Head of caudate nucleus (tissue), 42 donors: ENCODE measurements at regions not wholly inside any gene's neighbourhood (a gene's known extent, or its start where the extent isn't known, plus 50 kb on each side); places are given as distances from the start of the nearest gene placed in this dataset.

Experiments
- DNase-seq, 42 donors: peaks; one replicate each; pipeline versions ENCODE4 v3.0.0 to v3.0.0-alpha.2; 2020 to 2021; ENCODE audit warnings: mixed read lengths in 7 of 42
- intact Hi-C: fragments of 100-400 bp; cut with DNase I; formaldehyde crosslinking; loops from one replicate; pipeline ENCODE4 v1.15.0; 2022

DNA sequence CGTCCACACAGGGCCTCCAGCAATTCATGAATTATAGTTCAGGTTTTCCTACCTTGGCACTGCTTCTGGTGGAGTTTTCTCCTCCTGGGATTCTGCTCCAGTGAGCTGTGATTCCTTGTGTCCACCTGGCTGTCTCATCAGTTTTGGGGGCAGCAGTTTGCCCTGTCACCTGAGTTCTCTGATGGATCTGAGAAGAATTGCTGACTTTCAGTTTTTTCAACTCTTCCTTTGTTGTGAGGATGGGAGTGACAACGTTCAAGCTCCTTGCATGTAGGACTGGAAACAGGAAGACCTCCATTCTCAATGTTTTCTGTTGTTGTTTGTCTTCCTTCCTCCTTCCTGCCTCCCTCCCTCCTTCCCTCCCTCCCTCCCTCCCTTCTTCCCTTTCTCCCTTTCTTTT, 359.0 kb downstream of the TSN start:
- intact Hi-C loops = no loop called here

DNA sequence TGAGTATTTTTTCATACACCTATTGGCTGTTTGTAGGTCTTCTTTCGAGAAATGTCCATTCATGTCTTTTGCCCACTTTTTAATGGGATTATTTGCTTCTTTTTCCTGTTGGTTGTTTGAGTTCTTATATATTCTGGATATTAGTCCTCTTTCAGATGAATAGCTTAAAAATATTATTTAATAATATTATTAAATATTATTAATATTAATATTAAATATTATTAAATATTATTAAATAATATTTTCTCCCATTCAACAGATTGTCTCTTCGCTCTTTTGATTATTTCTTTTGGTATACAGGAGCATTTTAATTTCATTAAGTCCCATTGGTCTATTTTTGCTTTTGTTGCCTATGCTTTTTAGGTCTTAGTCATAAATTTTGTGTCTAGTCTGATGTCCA, 361.9 kb downstream of the TSN start:
- DNase-seq = no peak
- intact Hi-C loops = no loop called here

More for the DNA sequence above, 359.0 kb downstream of the TSN start:
- DNase-seq = no peak

DNA sequence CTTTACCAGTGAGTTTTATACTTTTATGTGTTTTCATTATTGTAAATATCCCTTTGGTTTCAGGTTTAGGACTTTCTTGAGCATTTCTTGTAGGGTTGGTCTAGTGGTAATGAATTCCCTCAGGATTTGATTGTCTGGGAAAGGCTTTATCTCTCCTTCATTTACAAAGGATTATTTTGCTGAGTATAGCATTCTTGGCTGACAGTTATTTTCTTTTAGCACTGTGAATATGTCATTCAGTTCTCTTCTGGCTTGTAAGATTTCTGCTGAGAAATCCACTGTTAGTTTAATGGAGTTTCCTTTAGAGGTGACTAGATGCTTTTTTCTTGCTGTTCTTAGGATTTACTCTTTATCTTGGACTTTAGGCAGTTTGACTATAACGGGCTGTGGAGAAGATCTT, 373.9 kb downstream of the TSN start:
- DNase-seq = no peak
- intact Hi-C loops = no loop called here

DNA sequence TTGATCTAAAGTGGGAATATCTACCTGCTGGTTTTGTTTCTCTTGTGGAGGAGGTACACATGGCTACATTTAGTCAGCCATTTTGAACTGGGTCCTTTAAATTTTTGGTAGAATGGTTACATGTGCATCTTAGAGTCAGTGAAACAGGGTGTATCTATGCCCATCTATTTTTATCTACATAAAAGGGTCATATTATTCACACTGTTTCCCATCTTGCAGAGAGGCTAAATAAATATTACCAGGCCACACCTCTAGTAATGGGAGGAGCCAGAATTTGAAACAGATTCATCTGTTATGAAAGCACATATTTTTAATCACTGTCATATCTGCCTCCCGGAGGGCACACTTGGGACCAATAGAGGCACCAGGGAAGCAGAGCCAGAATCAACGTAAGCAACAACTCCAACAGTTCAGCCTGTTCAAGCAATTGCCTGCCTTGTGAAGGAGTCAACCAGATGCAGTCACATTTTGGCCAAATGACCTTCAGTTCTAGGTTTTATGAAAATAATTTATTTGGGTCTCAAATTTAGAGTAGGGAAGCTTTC, 376.8 kb downstream of the TSN start:
- intact Hi-C loops = no loop called here
- DNase-seq = no peak

GRCh38 chr2:122135021-122135937, 379.8 kb downstream of the TSN start:
- intact Hi-C loops = no loop called here
- no peak for DNase-seq

- intact Hi-C loops = no loop called here
- peak in 2 of 42 donors; percentile 23 to 47 for DNase-seq
Measured at GRCh38 chr2:122136056-122136455, 380.6 kb downstream of the TSN start.

DNA sequence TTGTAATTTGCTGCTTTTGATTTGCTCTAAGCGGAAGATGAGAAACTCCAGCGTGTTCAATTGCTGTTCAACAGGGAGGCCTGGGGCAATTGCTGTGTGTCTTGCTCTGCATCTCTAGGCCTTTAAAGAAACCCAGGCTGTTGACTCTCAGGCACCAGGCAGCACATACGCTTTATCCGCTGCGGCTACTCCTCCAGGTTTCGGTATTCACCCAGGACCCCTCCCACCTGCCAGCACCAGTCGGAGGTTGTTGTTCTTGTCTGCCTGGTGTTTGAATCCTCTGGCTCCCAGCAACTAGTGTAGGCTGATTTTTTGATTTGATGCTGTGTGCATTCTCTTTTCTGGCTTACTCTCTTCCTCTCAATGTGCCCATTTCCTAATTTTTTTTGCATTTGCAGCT, 383.1 kb downstream of the TSN start:
- no peak for DNase-seq
- intact Hi-C loops = no loop called here

DNA sequence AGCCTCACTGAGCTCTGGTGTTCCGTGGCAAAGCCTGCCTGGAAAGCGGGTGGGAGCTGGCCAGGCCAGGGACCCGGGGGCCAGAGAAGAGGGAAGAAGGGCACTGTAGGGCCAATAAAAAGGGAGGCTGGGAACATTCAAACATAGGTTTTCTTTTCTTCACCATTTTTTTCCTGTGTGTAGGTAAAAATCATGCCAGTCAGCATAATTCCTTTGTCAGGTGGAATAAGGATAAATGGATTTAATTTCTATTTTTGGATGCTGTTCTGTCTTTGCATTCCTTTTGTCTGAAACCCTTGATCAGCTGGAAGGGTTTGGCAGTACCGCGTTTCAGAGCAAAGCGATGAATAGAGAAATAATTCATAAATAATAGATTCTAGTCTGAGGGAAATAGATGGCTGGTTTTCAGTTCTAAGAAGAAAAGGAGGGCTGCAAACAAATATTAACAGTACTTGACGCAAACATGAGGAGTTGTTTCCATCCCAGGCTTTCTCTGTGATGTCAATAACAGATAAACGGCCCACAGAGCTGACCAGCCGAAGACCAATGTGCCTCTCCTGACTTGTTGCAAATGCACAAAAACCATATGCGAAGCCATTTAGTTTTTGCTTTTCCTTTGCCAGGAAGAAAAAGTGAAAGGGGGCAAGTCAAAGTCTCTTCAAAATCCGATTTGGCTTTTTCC, 384.4 kb downstream of the TSN start:
- no peak for DNase-seq
- intact Hi-C loops = no loop called here

- peak in 1 of 42 donors; percentile 6 for DNase-seq
- intact Hi-C loops = no loop called here
Measured at GRCh38 chr2:122144884-122145283, 389.4 kb downstream of the TSN start.

- DNase-seq = no peak
- intact Hi-C loops = no loop called here
Measured at GRCh38 chr2:122145856-122146255, 390.4 kb downstream of the TSN start.

GRCh38 chr2:122148128-122148767, 392.8 kb downstream of the TSN start:
- DNase-seq = no peak
- intact Hi-C loops = no loop called here

- intact Hi-C loops = no loop called here
- no peak for DNase-seq
Measured at GRCh38 chr2:122150524-122151280, 395.3 kb downstream of the TSN start.

DNA sequence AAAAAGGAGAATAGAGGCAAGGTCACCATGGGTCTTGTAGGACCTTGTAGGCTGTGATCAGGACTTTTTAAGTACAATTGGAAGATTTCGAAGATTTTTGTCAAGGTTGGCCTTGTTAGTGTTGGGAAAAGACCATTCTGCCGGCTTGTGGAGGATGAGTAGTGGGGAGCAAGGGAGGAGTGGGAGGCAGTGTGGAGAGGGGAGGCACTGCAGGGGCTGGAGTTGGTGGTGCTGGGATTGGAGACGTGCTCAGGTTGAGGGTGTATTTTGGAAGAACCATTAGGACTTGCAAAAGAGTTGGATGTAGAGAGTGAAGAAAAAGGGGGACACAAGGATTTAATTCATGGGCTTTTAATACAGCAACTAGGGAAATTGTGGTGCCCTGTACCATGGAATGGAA, 397.1 kb downstream of the TSN start:
- intact Hi-C loops = no loop called here
- DNase-seq = no peak

DNA sequence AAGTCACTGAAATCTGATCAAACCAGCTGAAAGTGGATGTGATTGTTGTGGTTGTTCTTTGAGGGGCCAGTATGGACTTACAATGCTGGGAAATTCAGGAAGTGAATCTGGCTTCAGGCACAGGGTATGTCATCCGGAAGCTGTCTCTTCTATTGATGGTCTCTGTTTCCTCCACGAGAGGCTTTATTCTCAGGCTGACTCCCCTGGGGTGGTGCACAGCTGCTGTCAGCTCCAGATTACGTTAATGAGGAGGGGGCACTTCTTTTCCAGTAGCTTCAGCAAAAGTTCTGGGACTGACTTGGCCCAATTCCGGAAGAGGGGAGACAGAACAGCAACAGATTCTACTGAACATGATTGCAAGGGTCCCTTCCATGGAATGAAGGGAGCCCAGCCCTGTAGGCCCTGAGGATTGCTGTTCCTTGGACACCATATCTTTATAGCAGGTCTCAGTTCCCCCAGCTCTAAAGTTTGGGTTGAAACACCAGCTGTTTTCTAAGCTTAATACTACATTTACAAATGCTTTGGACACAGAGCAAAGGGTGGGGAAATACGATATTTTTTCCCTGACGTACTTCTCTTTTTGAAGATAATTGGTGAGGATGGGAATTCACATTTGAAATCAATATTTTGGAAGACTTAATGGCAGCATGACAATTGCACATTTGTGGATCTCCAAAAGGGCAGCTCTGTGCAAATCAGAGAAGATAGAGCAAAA, 400.9 kb downstream of the TSN start:
- intact Hi-C loops = no loop called here
- no peak for DNase-seq

DNA sequence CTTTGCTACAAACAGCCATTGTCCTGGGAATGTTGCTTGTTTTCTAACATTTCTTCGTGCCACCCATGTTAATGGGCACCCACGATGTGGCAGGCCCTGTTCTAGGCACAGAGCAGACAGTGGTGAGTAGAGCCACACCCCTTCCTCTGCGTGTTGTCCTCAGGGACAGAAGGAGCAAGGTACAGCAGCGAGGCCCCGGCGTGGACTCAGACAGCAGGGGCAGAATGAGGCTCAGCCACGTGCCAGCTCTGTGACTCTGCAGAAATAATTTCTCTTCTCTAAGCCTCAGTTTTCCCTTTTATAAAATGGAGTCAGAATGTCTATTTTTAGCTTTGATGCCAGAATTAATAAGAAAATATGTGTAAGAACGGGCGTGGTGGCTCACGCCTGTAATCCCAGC, 401.7 kb downstream of the TSN start:
- intact Hi-C loops = no loop called here
- DNase-seq = no peak

- no peak for DNase-seq
- intact Hi-C loops = no loop called here
Measured at GRCh38 chr2:122163617-122164016, 408.2 kb downstream of the TSN start.

DNA sequence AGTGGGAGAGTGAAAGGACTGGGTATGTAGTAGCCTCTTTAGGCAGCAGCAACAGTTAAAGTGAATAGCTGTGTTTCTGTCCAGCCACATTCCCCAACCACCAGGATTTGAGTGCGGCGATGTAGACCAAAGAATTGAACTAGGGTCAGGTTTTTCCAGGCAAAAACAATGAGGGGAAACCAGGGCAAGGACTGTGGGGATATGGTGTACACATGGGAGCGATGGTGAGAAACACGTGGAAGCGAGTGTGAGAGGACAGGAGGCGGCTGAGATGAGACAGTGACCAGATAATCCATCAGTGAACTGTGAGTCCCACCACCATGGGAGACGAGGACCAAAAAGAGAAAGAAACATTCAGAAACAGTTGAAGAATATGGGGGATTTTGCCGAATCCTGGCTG, 409.5 kb downstream of the TSN start:
- DNase-seq = no peak
- intact Hi-C loops = no loop called here

DNA sequence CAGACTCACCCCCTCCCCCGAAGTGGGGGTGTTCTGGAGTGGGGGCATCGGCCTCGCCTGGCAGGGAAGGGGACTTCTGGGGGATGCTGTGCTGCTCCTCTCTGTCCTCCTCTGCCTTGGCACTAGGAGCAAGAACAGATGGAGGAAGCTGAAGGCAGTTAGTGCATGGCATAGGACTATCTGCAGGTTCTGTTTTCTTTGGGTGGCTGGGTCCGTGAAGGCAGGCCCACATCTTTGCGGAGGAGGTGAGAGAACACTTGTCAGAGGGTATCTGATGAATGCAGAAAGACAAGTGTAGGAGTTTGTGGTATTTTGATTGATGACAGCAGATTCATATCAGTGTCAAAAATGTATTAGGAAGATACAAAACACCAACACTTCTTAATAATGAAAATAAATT, 411.4 kb downstream of the TSN start:
- peak in 6 of 42 donors; percentile 9 to 50 (median 23) for DNase-seq
- intact Hi-C loops = no loop called here

- intact Hi-C loops = no loop called here
- no peak for DNase-seq
Measured at GRCh38 chr2:122167515-122167914, 412.1 kb downstream of the TSN start.
